H9 (cell line): ENCODE measurements at regions not wholly inside any gene's neighbourhood (a gene's known extent, or its start where the extent isn't known, plus 50 kb on each side); places are given as distances from the start of the nearest gene placed in this dataset.

Source experiments
- DNase-seq: peaks from one replicate; pipeline ENCODE4 v3.0.0-alpha.2; 2017
- H2AFZ ChIP-seq: one replicate; pipeline ENCODE4 v1.6.1; 2013; ENCODE audit warnings: mild to moderate bottlenecking, low read length, control low read depth, moderate library complexity
- H2AK5ac ChIP-seq: 2 replicates; pipeline ENCODE4 v1.6.1; 2013; ENCODE audit warnings: low read length, control low read depth, mixed read lengths; ENCODE audit not compliant: insufficient read length
- H2BK120ac ChIP-seq: one replicate; pipeline ENCODE4 v1.6.1; 2013; ENCODE audit warnings: low read depth, mild to moderate bottlenecking, low read length, control low read depth, inconsistent platforms; ENCODE audit not compliant: poor library complexity, severe bottlenecking
- H2BK12ac ChIP-seq: 2 replicates; pipeline ENCODE4 v1.6.1; 2013; ENCODE audit warnings: low read length, control low read depth, mixed read lengths, low read depth; ENCODE audit not compliant: insufficient read length
- H2BK15ac ChIP-seq: 2 replicates; pipeline ENCODE4 v1.6.1; 2013; ENCODE audit warnings: low read depth, low read length, control low read depth
- H2BK20ac ChIP-seq: one replicate; pipeline ENCODE4 v1.6.1; 2013; ENCODE audit warnings: low read depth, mild to moderate bottlenecking, low read length, control low read depth, inconsistent platforms; ENCODE audit not compliant: poor library complexity, severe bottlenecking
- H2BK5ac ChIP-seq: 2 replicates; pipeline ENCODE4 v1.6.1; 2013; ENCODE audit warnings: low read length, control low read depth, mixed read lengths; ENCODE audit not compliant: insufficient read length
- H3K14ac ChIP-seq: 2 replicates; pipeline ENCODE4 v1.6.1; 2013; ENCODE audit warnings: low read length, control low read depth; ENCODE audit not compliant: insufficient read depth
- H3K18ac ChIP-seq: 2 replicates; pipeline ENCODE4 v1.6.1; 2013; ENCODE audit warnings: low read depth, mild to moderate bottlenecking, mixed read lengths, low read length, control low read depth; ENCODE audit not compliant: insufficient read length
- H3K23ac ChIP-seq: 2 replicates; pipeline ENCODE4 v1.6.1; 2013; ENCODE audit warnings: low read length, control low read depth, mixed read lengths, low read depth; ENCODE audit not compliant: insufficient read length
- H3K23me2 ChIP-seq: 2 replicates; pipeline ENCODE4 v1.6.1; 2013; ENCODE audit warnings: low read depth, mild to moderate bottlenecking, mixed read lengths, low read length, control low read depth; ENCODE audit not compliant: insufficient read length, poor library complexity, severe bottlenecking
- H3K27ac ChIP-seq: 2 replicates; pipeline ENCODE4 v1.5.1; 2013; ENCODE audit warnings: low read length, control low read depth, mixed read lengths, low read depth; ENCODE audit not compliant: insufficient read length
- H3K27me3 ChIP-seq: 2 replicates; pipeline ENCODE4 v1.6.1; 2013; ENCODE audit warnings: low read length, control low read depth, inconsistent platforms; ENCODE audit not compliant: insufficient read depth
- H3K4ac ChIP-seq: 2 replicates; pipeline ENCODE4 v1.6.1; 2013; ENCODE audit warnings: low read depth, mild to moderate bottlenecking, control low read depth, inconsistent platforms, low read length, moderate library complexity
- H3K4me1 ChIP-seq: 2 replicates; pipeline ENCODE4 v1.6.1; 2013; ENCODE audit warnings: low read length, control low read depth, inconsistent platforms; ENCODE audit not compliant: insufficient read depth
- H3K4me2 ChIP-seq: 2 replicates; pipeline ENCODE4 v1.6.1; 2013; ENCODE audit warnings: low read length, control low read depth, mixed read lengths; ENCODE audit not compliant: insufficient read length, insufficient read depth
- H3K56ac ChIP-seq: 2 replicates; pipeline ENCODE4 v1.6.1; 2013; ENCODE audit warnings: low read depth, mild to moderate bottlenecking, mixed read lengths, low read length, control low read depth; ENCODE audit not compliant: insufficient read length
- H3K79me1 ChIP-seq: 2 replicates; pipeline ENCODE4 v1.6.1; 2013; ENCODE audit warnings: low read depth, mild to moderate bottlenecking, moderate library complexity, low read length, control low read depth, inconsistent platforms; ENCODE audit not compliant: insufficient read depth, poor library complexity, severe bottlenecking
- H3K79me2 ChIP-seq: 2 replicates; pipeline ENCODE4 v1.6.1; 2013; ENCODE audit warnings: low read length, control low read depth, inconsistent platforms; ENCODE audit not compliant: insufficient read depth
- H3K9ac ChIP-seq: 2 replicates; pipeline ENCODE4 v1.6.1; 2013; ENCODE audit warnings: low read length, control low read depth, mixed read lengths; ENCODE audit not compliant: insufficient read length; ENCODE audit errors: extremely low read depth
- H3K9me3 ChIP-seq: one replicate; pipeline ENCODE4 v1.6.1; 2013; ENCODE audit warnings: low read depth, low read length, inconsistent platforms; ENCODE audit not compliant: control insufficient read depth
- H3T11ph ChIP-seq: one replicate; pipeline ENCODE4 v1.6.1; 2013; ENCODE audit warnings: mild to moderate bottlenecking, low read length, control low read depth, inconsistent platforms
- H4K20me1 ChIP-seq: one replicate; pipeline ENCODE4 v1.6.1; 2013; ENCODE audit not compliant: control insufficient read depth, insufficient read length, insufficient read depth
- H4K5ac ChIP-seq: 2 replicates; pipeline ENCODE4 v1.6.1; 2013; ENCODE audit warnings: low read depth, mild to moderate bottlenecking, mixed read lengths, low read length, control low read depth; ENCODE audit not compliant: insufficient read length
- H4K8ac ChIP-seq: replicated peaks from 2 replicates; pipeline ENCODE4 v1.6.1; 2013; ENCODE audit warnings: low read length, control low read depth, mixed read lengths, low read depth; ENCODE audit not compliant: insufficient read length
- H4K91ac ChIP-seq: 2 replicates; pipeline ENCODE4 v1.6.1; 2013; ENCODE audit warnings: low read depth, mild to moderate bottlenecking, moderate library complexity, mixed read lengths, low read length, control low read depth; ENCODE audit not compliant: insufficient read length
- H3K27ac Mint-ChIP-seq, 3 experiments: 2 replicates in 2 of 3; 3 replicates in 1 of 3; pipeline ENCODE4 v1.8.0; 2020 to 2021; ENCODE audit warnings: mixed read lengths in 3 of 3, mild to moderate bottlenecking in 1 of 3, moderate library complexity in 1 of 3
- H3K27me3 Mint-ChIP-seq: 2 replicates; pipeline ENCODE4 v1.8.0; 2021; ENCODE audit warnings: low read depth, mild to moderate bottlenecking, moderate library complexity, mixed read lengths
- H3K36me3 Mint-ChIP-seq, 3 experiments: 2 replicates in 2 of 3; 3 replicates in 1 of 3; pipeline ENCODE4 v1.8.0; 2020 to 2021; ENCODE audit warnings: low read depth in 3 of 3, mixed read lengths in 3 of 3; ENCODE audit not compliant: insufficient read depth in 1 of 3
- H3K4me1 Mint-ChIP-seq, 2 experiments: 2 replicates each; pipeline ENCODE4 v1.8.0; 2020; ENCODE audit warnings: mixed read lengths in 2 of 2
- H3K4me3 Mint-ChIP-seq, 2 experiments: 2 replicates in 1 of 2; 3 replicates in 1 of 2; pipeline ENCODE4 v1.8.0; 2020 to 2021; ENCODE audit warnings: mild to moderate bottlenecking in 2 of 2, mixed read lengths in 2 of 2, moderate library complexity in 1 of 2
- H3K9me3 Mint-ChIP-seq, 2 experiments: 2 replicates in 1 of 2; 3 replicates in 1 of 2; pipeline ENCODE4 v1.8.0; 2020; ENCODE audit warnings: mild to moderate bottlenecking in 2 of 2, mixed read lengths in 2 of 2, moderate library complexity in 1 of 2
- CTCF ChIP-seq: fragments of 200-600 bp; sonication (generic); conservative IDR thresholded peaks from 3 replicates; pipeline ENCODE4 v1.8.0; 2021; ENCODE audit warnings: antibody characterized with exemption, mild to moderate bottlenecking
- WGBS: extraction: QIAGEN DNeasy Blood & Tissue Kit; methylation state at CpG from one replicate; pipeline ENCODE4 v1.1.7; 2013; ENCODE audit warnings: missing lambda C conversion rate, low lambda C conversion rate, mixed read lengths; ENCODE audit not compliant: insufficient read length; ENCODE audit errors: extremely low coverage; 5-methylcytosine and 5-hydroxymethylcytosine counted together

GRCh38 chr1:220389634-220390033 lies 117.4 kb upstream of the RAB3GAP2 start:
- Histone ChIP-seq H2BK12ac (no peak overlapping the region), H3K4ac (no peak overlapping the region), H2AFZ (no peak overlapping the region), H3K79me2 (no peaks in the 10 kb centered on the region), H3K18ac (no peak overlapping the region), H4K91ac (no peak overlapping the region), H3K23ac (no peak overlapping the region), H3K4me1 (peaks cover 8% of the 10 kb centered on the region; the same call in 1 of the 2 replicates), H3K9me3 (no peaks in the 10 kb centered on the region), H2BK120ac (no peak overlapping the region), H4K8ac (no peak overlapping the region), H4K20me1 (no peaks in the 10 kb centered on the region), H2BK5ac (no peak overlapping the region), H3K56ac (no peak overlapping the region), H3K27me3 (no peaks in the 10 kb centered on the region), H2BK15ac (no peak overlapping the region), H3T11ph (no peak overlapping the region), H2AK5ac (no peak overlapping the region), H2BK20ac (no peak overlapping the region), H3K79me1 (no peaks in the 10 kb centered on the region), H3K4me2 (no peak overlapping the region), H3K23me2 (no peaks in the 10 kb centered on the region), H3K14ac (no peak overlapping the region), H4K5ac (no peak overlapping the region), H3K27ac (no peak overlapping the region), H3K9ac (no peak overlapping the region)
- Mint-ChIP-seq H3K4me1 (peaks cover 17 to 19% of the 10 kb centered on the region in 2 experiments), H3K27ac (no peak overlapping the region; a peak in 1 of 7 replicates), H3K9me3 (peaks cover 9 to 12% of the 10 kb centered on the region in 2 experiments), H3K4me3 (no peak overlapping the region), H3K36me3 (peaks cover 5 to 12% (median 6%) of the 10 kb centered on the region in 3 experiments; a peak in 5 of 7 replicates), H3K27me3 (peaks cover 2% of the 10 kb centered on the region; the same call in 1 of the 2 replicates)
- no peak for TF ChIP-seq CTCF
- no peak for DNase-seq
- WGBS: no CpG with 5 or more reads among the region's 5 CpGs
